Vagina (tissue), 2 donors: ENCODE measurements at regions not wholly inside any gene's neighbourhood (a gene's known extent, or its start where the extent isn't known, plus 50 kb on each side); places are given as distances from the start of the nearest gene placed in this dataset.
"Not testable (repeated sequence)": the region's sequence is repeated elsewhere in the genome, so short reads cannot be mapped to it uniquely, and the experiment has no call there.

Source experiments
- DNase-seq, 2 donors: peaks; one replicate each; pipeline ENCODE4 v3.0.0-alpha.2; 2017; ENCODE audit errors: extremely low spot score in 2 of 2
- H3K27ac ChIP-seq: fragments of 200-600 bp; sonication (generic); one replicate; pipeline ENCODE4 v1.5.1; 2019
- H3K27me3 ChIP-seq: fragments of 200-600 bp; sonication (generic); one replicate; pipeline ENCODE4 v1.5.1; 2019
- H3K36me3 ChIP-seq, 2 donors: fragments of 200-600 bp; sonication (generic); one replicate each; pipeline ENCODE4 v1.5.1; 2017 to 2019
- H3K4me1 ChIP-seq: fragments of 200-600 bp; sonication (generic); one replicate; pipeline ENCODE4 v1.5.1; 2019
- H3K4me3 ChIP-seq, 2 donors: fragments of 200-600 bp; sonication (generic); 1 replicate in 1 of 2; 2 replicates in 1 of 2; pipeline ENCODE4 v1.5.1; 2016 to 2019
- H3K9me3 ChIP-seq: fragments of 200-600 bp; sonication (generic); one replicate; pipeline ENCODE4 v1.5.1; 2019
- CTCF ChIP-seq, 3 experiments: fragments of 450-650 bp in 2 of 3; fragments of 200-600 bp in 1 of 3; sonication (generic) in 1 of 3; IDR thresholded peaks; one replicate each; pipeline ENCODE4 v1.5.1; 2017 to 2019; ENCODE audit warnings: antibody characterized with exemption in 3 of 3, mild to moderate bottlenecking in 2 of 3, moderate library complexity in 2 of 3
- POLR2A ChIP-seq, 2 donors: fragments of 450-650 bp; IDR thresholded peaks; one replicate each; pipeline ENCODE4 v1.6.1; 2017; ENCODE audit warnings: antibody characterized with exemption in 2 of 2, mild to moderate bottlenecking in 2 of 2, moderate library complexity in 2 of 2
- POLR2AphosphoS5 ChIP-seq, 2 donors: sonication (generic); formaldehyde crosslinking; IDR thresholded peaks; one replicate each; pipeline ENCODE4 v1.9.0; 2017; ENCODE audit warnings: antibody characterized with exemption in 2 of 2, mild to moderate bottlenecking in 2 of 2, low read depth in 1 of 2; ENCODE audit not compliant: insufficient read depth in 1 of 2
- intact Hi-C: fragments of 100-400 bp; cut with DNase I; formaldehyde crosslinking; loops from one replicate; pipeline ENCODE4 v1.15.1; 2023

DNA sequence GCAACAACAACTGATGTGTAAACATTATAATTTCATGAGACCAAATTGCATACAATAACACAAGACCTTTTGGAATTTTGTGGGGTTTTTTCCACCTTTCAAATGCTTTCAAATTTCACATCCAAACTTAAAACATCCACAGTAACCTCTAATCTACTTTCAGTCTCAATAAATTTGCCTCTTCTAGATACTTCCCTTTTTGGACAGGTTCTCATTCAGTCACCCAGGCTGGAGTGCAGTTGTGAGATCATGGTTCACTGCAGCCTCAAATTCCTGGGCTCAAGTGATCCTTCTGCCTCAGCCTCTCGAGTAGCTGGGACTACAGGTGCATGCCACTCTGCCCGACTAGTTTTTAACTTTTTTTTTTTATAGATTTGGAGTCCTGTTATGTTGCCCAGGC is 556.6 kb downstream of the NLGN4X start:
- TF ChIP-seq POLR2A (IDR thresholded peaks at IDR 0.05) (no peak), CTCF (IDR thresholded peaks at IDR 0.05) (no peak), POLR2AphosphoS5 (IDR thresholded peaks at IDR 0.05; ENCODE audit: insufficient read depth in 1 of 2, low read depth in 1 of 2) (no peak)
- no peaks in the 10 kb centered on the region for H3K4me1 ChIP-seq
- intact Hi-C loops = no loop called here
- no peaks in the 10 kb centered on the region for H3K9me3 ChIP-seq
- no peak for DNase-seq
- no peak overlapping the region for H3K4me3 ChIP-seq
- H3K27ac ChIP-seq = no peak overlapping the region
- no peaks in the 10 kb centered on the region for H3K36me3 ChIP-seq
- no peaks in the 10 kb centered on the region for H3K27me3 ChIP-seq

DNA sequence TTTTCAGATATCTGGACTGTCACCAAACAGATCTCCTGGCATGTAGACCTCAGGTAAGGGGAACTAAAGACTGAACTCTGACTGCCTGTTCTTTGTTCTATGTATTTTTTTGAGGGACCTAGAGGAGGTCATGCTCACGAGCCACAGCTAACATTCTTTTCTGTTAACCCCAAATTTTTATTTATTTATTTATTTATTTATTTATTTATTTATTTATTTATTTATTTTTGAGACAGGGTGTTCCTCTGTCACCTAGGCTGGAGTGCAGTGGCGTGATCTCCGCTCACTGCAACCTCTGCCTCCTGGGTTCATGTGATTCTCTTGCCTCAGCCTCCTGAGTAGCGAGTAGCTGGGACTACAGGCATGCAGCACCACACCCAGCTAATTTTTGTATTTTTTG is 562.0 kb downstream of the NLGN4X start:
- DNase-seq, H3K9me3 ChIP-seq, H3K36me3 ChIP-seq, H3K4me1 ChIP-seq, H3K27me3 ChIP-seq, intact Hi-C loops, H3K27ac ChIP-seq, H3K4me3 ChIP-seq: not testable (repeated sequence)

GRCh38 chrX:5656544-5656943 is 572.1 kb downstream of the NLGN4X start:
- no peak for DNase-seq

DNA sequence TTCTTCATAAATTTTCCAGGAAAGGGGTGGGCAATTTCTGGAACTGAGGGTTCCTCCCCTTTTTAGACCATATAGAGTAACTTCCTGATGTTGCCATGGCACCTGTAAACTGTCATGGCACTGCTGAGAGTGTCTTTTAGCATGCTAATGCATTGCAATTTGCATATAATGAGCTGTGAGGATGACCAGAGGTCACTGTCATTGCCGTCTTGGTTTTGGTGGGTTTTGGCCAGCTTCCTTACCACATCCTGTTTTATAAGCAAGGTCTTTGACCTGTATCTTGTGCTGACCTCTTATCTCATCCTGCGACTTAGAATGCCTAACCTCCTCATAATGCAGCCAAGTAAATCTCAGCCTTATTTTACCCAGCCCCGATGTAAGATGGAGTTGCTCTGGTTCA is 577.8 kb downstream of the NLGN4X start:
- Histone ChIP-seq H3K4me1 (no peaks in the 10 kb centered on the region), H3K4me3 (no peak overlapping the region), H3K9me3 (no peaks in the 10 kb centered on the region), H3K27me3 (no peaks in the 10 kb centered on the region), H3K36me3 (no peaks in the 10 kb centered on the region), H3K27ac (no peak overlapping the region)
- no peak for TF ChIP-seq CTCF (IDR thresholded peaks at IDR 0.05)
- TF ChIP-seq POLR2AphosphoS5 (IDR thresholded peaks at IDR 0.05; ENCODE audit: insufficient read depth in 1 of 2, low read depth in 1 of 2) = no peak
- no peak for TF ChIP-seq POLR2A (IDR thresholded peaks at IDR 0.05)
- intact Hi-C loops = no loop called here
- DNase-seq = no peak

More at GRCh38 chrX:5656544-5656943, 572.1 kb downstream of the NLGN4X start:
- H3K36me3 ChIP-seq = no peaks in the 10 kb centered on the region
- TF ChIP-seq POLR2A (IDR thresholded peaks at IDR 0.05) (no peak), POLR2AphosphoS5 (IDR thresholded peaks at IDR 0.05; ENCODE audit: insufficient read depth in 1 of 2, low read depth in 1 of 2) (no peak), CTCF (IDR thresholded peaks at IDR 0.05) (no peak)
- H3K27ac ChIP-seq = no peak overlapping the region
- intact Hi-C loops = no loop called here
- H3K27me3 ChIP-seq = no peaks in the 10 kb centered on the region
- no peaks in the 10 kb centered on the region for H3K4me1 ChIP-seq
- no peaks in the 10 kb centered on the region for H3K9me3 ChIP-seq
- H3K4me3 ChIP-seq = no peak overlapping the region

GRCh38 chrX:5648941-5649568 is 579.6 kb downstream of the NLGN4X start:
- intact Hi-C loops = no loop called here
- Histone ChIP-seq H3K27me3 (no peaks in the 10 kb centered on the region), H3K27ac (no peak overlapping the region), H3K4me1 (no peaks in the 10 kb centered on the region), H3K4me3 (no peak overlapping the region), H3K9me3 (no peaks in the 10 kb centered on the region), H3K36me3 (no peaks in the 10 kb centered on the region)
- TF ChIP-seq POLR2A (IDR thresholded peaks at IDR 0.05) (no peak), POLR2AphosphoS5 (IDR thresholded peaks at IDR 0.05; ENCODE audit: insufficient read depth in 1 of 2, low read depth in 1 of 2) (no peak), CTCF (IDR thresholded peaks at IDR 0.05) (no peak)
- DNase-seq = no peak
